Heart right ventricle (tissue), 16 donors: ENCODE measurements at regions not wholly inside any gene's neighbourhood (a gene's known extent, or its start where the extent isn't known, plus 50 kb on each side); places are given as distances from the start of the nearest gene placed in this dataset.

ENCODE experiments used
- ATAC-seq, 8 donors: fragments of 200-7000 bp; cut with Tn5 transposase; one replicate each; pipeline ENCODE4 v1.9.1; 2020; ENCODE audit warnings: mild to moderate bottlenecking in 8 of 8, moderate library complexity in 8 of 8, moderate number of reproducible peaks in 1 of 8
- DNase-seq, 2 donors: peaks; one replicate each; pipeline ENCODE4 v3.0.0-alpha.2; 2020
- H3K27ac ChIP-seq, 10 donors: fragments of 200-600 bp; sonication (generic) in 2 of 10; one replicate each; pipeline versions ENCODE4 v1.5.0 to v1.8.0; 2020 to 2022; ENCODE audit warnings: mild to moderate bottlenecking in 3 of 10
- H3K27me3 ChIP-seq, 7 donors: fragments of 200-600 bp; one replicate each; pipeline ENCODE4 v1.8.0; 2021 to 2022; ENCODE audit warnings: mild to moderate bottlenecking in 2 of 7
- H3K36me3 ChIP-seq, 9 donors: fragments of 200-600 bp; sonication (generic) in 1 of 9; one replicate each; pipeline versions ENCODE4 v1.5.0 to v1.8.0; 2020 to 2022; ENCODE audit warnings: mild to moderate bottlenecking in 2 of 9
- H3K4me1 ChIP-seq, 9 donors: fragments of 200-600 bp; sonication (generic) in 1 of 9; one replicate each; pipeline versions ENCODE4 v1.5.0 to v1.8.0; 2020 to 2022; ENCODE audit warnings: mild to moderate bottlenecking in 4 of 9
- H3K4me3 ChIP-seq, 10 donors: fragments of 200-600 bp; sonication (generic) in 2 of 10; one replicate each; pipeline versions ENCODE4 v1.5.0 to v1.8.0; 2020 to 2022; ENCODE audit warnings: mild to moderate bottlenecking in 7 of 10, moderate library complexity in 2 of 10
- H3K9me3 ChIP-seq, 11 donors: fragments of 200-600 bp in 10 of 11; sonication (generic) in 2 of 11; one replicate each; pipeline versions ENCODE4 v1.5.0 to v1.8.0; 2013 to 2022; ENCODE audit warnings: mild to moderate bottlenecking in 2 of 11, control low read depth in 1 of 11, moderate library complexity in 1 of 11
- WGBS, 2 donors: extraction: QIAGEN DNeasy Blood & Tissue Kit; methylation state at CpG; one replicate each; pipeline ENCODE4 v1.1.7; 2013; ENCODE audit warnings: inconsistent platforms in 1 of 2; 5-methylcytosine and 5-hydroxymethylcytosine counted together
- intact Hi-C, 10 donors: fragments of 100-400 bp; cut with DNase I; formaldehyde crosslinking; loops; one replicate each; pipeline versions ENCODE4 v1.11.1 to v1.14.2; 2022
- TF ChIP-seq, protein P1 (sequence below), 9 donors: fragments of 200-600 bp; sonication (generic) in 2 of 9; IDR thresholded peaks; one replicate each; pipeline versions ENCODE4 v1.5.0 to v1.8.0; 2021 to 2022; ENCODE audit warnings: antibody characterized with exemption in 9 of 9, mild to moderate bottlenecking in 5 of 9, moderate library complexity in 1 of 9
- donor health status: Arrhythmogenic right ventricular cardiomyopathy.
- donor health status: ischemic (EF 13 %, LVEDD 7.1; RV severe dilation, severe dysfunction).
- donor health status: healthy with polysubstance abuse.
- donor health status: DM: no; HTN: yes; CAD: no.
- donor health status: DM: no; HTN: no; CAD: no.
- donor health status: ischemic (EF 25% LVEDD 6.9; RV normal size, moderate dysfunction).
- donor health status: ischemic (EF 25% LVEDD 5.7; RV mildly dilated, moderate dysfunction).
- donor health status: healthy.
- donor health status: DM: yes; HTN: yes; CAD: no.
- donor health status: Ischemic cardiomyopathy.
- donor health status: ischemic (EF 35%, LVEDD 5.7; RV mildly dilated, moderate dysfunction).
- donor health status: nonischemic (EF 11% LVEDD 7.7; RV severe dilation, severe dysfunction).
- donor health status: DM: yes; HTN: yes; CAD: no.
- donor health status: PGD.
- donor health status: ischemic (EF 29% LVEDD 5.4; RV normal size, mild dysfunction).
- donor health status: nonischemic (EF 23%, LVEDD 6.1; RV moderate dilation, normal function).

DNA sequence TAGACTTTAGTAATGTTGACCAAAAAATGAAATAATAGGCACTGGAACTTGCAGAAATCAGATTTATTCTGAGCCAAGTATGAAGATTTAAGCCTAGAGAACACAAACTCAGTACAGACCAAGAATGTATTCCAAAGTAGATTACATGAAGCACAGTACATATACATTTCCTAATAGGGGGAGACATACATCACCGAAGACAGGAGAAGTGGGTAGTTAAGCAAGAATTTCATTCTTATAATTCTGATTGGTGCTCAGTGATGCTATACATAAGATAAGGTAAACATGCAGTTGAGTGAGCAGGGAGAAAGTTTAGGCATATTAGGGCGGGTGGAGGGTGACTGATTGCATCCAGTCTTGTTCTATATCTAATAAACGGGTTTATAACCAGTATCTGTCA lies 2218.8 kb downstream of the PCDH9 start:
- no peak overlapping the region for H3K4me3 ChIP-seq
- DNase-seq: no peak
- intact Hi-C loops: no loop called here
- H3K27ac ChIP-seq: no peak overlapping the region
- H3K4me1 ChIP-seq: no peaks in the 10 kb centered on the region
- no peaks in the 10 kb centered on the region for H3K27me3 ChIP-seq
- ATAC-seq: no peak
- 46 to 51% methylated on average over 3 of the region's 3 CpGs for WGBS, 2 donors
- TF ChIP-seq, protein P1, sequence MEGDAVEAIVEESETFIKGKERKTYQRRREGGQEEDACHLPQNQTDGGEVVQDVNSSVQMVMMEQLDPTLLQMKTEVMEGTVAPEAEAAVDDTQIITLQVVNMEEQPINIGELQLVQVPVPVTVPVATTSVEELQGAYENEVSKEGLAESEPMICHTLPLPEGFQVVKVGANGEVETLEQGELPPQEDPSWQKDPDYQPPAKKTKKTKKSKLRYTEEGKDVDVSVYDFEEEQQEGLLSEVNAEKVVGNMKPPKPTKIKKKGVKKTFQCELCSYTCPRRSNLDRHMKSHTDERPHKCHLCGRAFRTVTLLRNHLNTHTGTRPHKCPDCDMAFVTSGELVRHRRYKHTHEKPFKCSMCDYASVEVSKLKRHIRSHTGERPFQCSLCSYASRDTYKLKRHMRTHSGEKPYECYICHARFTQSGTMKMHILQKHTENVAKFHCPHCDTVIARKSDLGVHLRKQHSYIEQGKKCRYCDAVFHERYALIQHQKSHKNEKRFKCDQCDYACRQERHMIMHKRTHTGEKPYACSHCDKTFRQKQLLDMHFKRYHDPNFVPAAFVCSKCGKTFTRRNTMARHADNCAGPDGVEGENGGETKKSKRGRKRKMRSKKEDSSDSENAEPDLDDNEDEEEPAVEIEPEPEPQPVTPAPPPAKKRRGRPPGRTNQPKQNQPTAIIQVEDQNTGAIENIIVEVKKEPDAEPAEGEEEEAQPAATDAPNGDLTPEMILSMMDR (IDR thresholded peaks at IDR 0.05): no peak
- H3K9me3 ChIP-seq: peaks cover 0 to 3% (median 0%) of the 10 kb centered on the region in 11 donors
- no peaks in the 10 kb centered on the region for H3K36me3 ChIP-seq

DNA sequence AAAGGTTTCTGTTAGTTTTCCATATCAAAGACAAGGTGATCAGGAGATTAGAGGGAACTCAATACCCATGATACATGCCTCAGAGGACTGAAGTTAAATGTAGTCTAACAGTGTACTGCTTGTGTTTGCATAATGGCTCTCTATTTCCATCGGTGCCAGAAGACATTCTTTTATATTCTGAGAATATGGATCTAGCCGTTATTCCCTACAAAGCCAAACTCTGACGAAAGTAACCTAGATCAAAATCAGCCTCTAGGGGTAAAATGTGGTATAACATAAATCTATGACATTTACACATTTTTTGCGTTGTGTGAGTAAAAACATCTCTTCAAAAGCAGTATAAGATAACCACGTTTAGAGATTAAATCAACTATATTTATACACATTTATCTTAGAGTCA lies 2232.7 kb downstream of the PCDH9 start:
- intact Hi-C loops: no loop called here
- no peak overlapping the region for H3K27ac ChIP-seq
- ATAC-seq (no peak), DNase-seq (no peak)
- peaks cover 0 to 9% (median 0%) of the 10 kb centered on the region in 11 donors for H3K9me3 ChIP-seq
- TF ChIP-seq, protein P1 (IDR thresholded peaks at IDR 0.05): no peak
- WGBS, 2 donors: 73 to 74% methylated on average over 5 of the region's 5 CpGs
- no peaks in the 10 kb centered on the region for H3K27me3 ChIP-seq
- H3K4me1 ChIP-seq: no peaks in the 10 kb centered on the region
- H3K36me3 ChIP-seq: no peaks in the 10 kb centered on the region
- H3K4me3 ChIP-seq: no peak overlapping the region

DNA sequence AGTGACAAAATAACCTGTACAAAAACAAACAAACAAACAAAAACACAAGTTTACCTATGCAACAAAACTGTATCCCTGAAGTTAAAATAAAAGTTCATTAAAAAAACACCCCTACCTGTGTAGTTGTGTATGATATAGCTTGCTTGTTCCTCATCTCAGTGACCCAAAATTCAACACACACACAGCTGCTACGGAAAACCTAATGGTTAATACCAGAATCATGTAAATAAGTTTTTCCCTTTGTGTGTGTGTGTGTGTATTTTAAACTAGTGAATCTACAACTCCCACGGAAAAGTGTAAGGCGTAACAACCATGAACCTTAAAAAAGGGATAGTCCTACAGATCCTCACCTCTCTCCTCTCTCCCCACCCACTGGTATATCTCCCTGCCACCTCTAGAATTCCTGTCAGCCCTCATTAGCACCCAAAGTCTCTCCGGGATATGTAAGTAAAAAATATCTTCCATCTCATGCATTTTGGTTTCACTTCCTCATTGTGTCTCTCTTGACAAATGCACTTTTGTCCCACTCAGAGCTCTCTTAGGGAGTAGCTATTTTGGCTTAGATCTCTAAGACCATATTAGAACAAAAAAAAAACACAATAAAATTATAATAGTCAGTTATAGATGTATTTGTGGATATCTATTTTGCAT lies 2236.5 kb downstream of the PCDH9 start:
- no peaks in the 10 kb centered on the region for H3K27me3 ChIP-seq
- intact Hi-C loops: no loop called here
- H3K36me3 ChIP-seq: no peaks in the 10 kb centered on the region
- WGBS, 2 donors: 69 to 73% methylated on average over 4 of the region's 4 CpGs
- H3K27ac ChIP-seq: no peak overlapping the region
- H3K9me3 ChIP-seq: peaks cover 0 to 9% (median 0%) of the 10 kb centered on the region in 11 donors
- H3K4me3 ChIP-seq: no peak overlapping the region
- ATAC-seq: no peak
- TF ChIP-seq, protein P1 (IDR thresholded peaks at IDR 0.05): no peak
- DNase-seq: no peak
- no peaks in the 10 kb centered on the region for H3K4me1 ChIP-seq

DNA sequence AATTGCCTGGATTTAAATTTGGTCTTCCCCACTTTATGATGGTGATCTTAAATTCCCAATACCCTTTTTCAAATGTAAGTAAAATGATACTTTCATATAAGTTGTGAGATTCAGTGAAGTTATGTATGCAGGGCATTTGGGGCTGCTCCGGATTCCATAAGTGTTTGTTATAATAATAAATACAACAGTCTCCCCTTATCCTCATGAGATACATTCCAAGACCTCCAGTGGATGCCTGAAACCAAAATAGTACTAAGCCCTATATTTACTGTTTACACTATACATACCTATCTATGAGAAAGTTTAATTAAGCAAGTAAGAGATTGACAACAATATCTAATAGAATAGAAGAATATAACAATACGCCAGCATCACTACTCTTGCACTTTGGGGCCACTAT lies 2237.8 kb downstream of the PCDH9 start:
- Histone ChIP-seq H3K9me3 (peaks cover 0 to 12% (median 0%) of the 10 kb centered on the region in 11 donors), H3K27me3 (no peaks in the 10 kb centered on the region), H3K27ac (no peak overlapping the region), H3K4me1 (no peaks in the 10 kb centered on the region), H3K4me3 (no peak overlapping the region), H3K36me3 (no peaks in the 10 kb centered on the region)
- intact Hi-C loops: no loop called here
- no peak for DNase-seq
- WGBS, 2 donors: 50 to 69% methylated on average over 2 of the region's 2 CpGs
- TF ChIP-seq, protein P1 (IDR thresholded peaks at IDR 0.05): no peak
- ATAC-seq: no peak
